D721Med (cell line): ENCODE measurements at regions not wholly inside any gene's neighbourhood (a gene's known extent, or its start where the extent isn't known, plus 50 kb on each side); places are given as distances from the start of the nearest gene placed in this dataset.

Experiments used
- DNase-seq: peaks from one replicate; pipeline ENCODE4 v3.0.0; 2011; ENCODE audit warnings: low spot score; ENCODE audit not compliant: insufficient read length
- FAIRE-seq: peaks from 2 replicates; lab custom pipeline; 2011; peaks lifted over from hg19 to GRCh38; lab: Jason Lieb, UNC
- CTCF ChIP-seq: IDR thresholded peaks from 2 replicates; pipeline ENCODE4 v1.5.1; 2012; ENCODE audit warnings: mild to moderate bottlenecking, control low read depth; ENCODE audit not compliant: insufficient read depth; ENCODE audit errors: missing control alignments

GRCh38 chr18:69109686-69110085, 291.0 kb upstream of the DOK6 start:
- TF ChIP-seq CTCF, result no peak
- FAIRE-seq (no peak), DNase-seq (no peak)

- no peak for FAIRE-seq
- no peak for DNase-seq
- TF ChIP-seq CTCF, result no peak
Measured at GRCh38 chr18:69120833-69121232, 279.9 kb upstream of the DOK6 start.

GRCh38 chr18:69123421-69123820, 277.3 kb upstream of the DOK6 start:
- no peak for TF ChIP-seq CTCF
- DNase-seq (no peak), FAIRE-seq (no peak)

- DNase-seq (no peak), FAIRE-seq (no peak)
- TF ChIP-seq CTCF, result no peak
Measured at GRCh38 chr18:69127873-69128500, 272.7 kb upstream of the DOK6 start.

- FAIRE-seq, result no peak
- no peak for TF ChIP-seq CTCF
Measured at GRCh38 chr18:69128566-69128965, 272.1 kb upstream of the DOK6 start.

GRCh38 chr18:69128978-69129377, 271.7 kb upstream of the DOK6 start:
- no peak for TF ChIP-seq CTCF

More at GRCh38 chr18:69128566-69128965, 272.1 kb upstream of the DOK6 start:
- no peak for DNase-seq

GRCh38 chr18:69138088-69138487, 262.6 kb upstream of the DOK6 start:
- TF ChIP-seq CTCF, result no peak
- no peak for FAIRE-seq
- no peak for DNase-seq

More at GRCh38 chr18:69128978-69129377, 271.7 kb upstream of the DOK6 start:
- no peak for DNase-seq
- no peak for FAIRE-seq
